GM19438 (cell line): ENCODE measurements at regions not wholly inside any gene's neighbourhood (a gene's known extent, or its start where the extent isn't known, plus 50 kb on each side); places are given as distances from the start of the nearest gene placed in this dataset.

ENCODE experiments used
- ATAC-seq: cut with Tn5 transposase; IDR thresholded peaks from one replicate; pipeline ENCODE4 v1.9.1; 2021; ENCODE audit warnings: low read depth; ENCODE audit not compliant: unreplicated experiment

GRCh38 chr10:119996944-119997343 is 104.4 kb downstream of the SEC23IP start:
- ATAC-seq: no peak

- ATAC-seq: no peak
These were observed 104.9 kb downstream of the SEC23IP start for GRCh38 chr10:119997429-119997828.

GRCh38 chr10:120002785-120003184 is 110.3 kb downstream of the SEC23IP start:
- ATAC-seq: no peak

GRCh38 chr10:120005207-120006201 is 113.0 kb downstream of the SEC23IP start:
- no peak for ATAC-seq

GRCh38 chr10:120007261-120007660 is 114.7 kb downstream of the SEC23IP start:
- no peak for ATAC-seq

GRCh38 chr10:120011359-120012130 is 119.0 kb downstream of the SEC23IP start:
- ATAC-seq: no peak

- ATAC-seq: no peak
These were observed 119.5 kb downstream of the SEC23IP start for GRCh38 chr10:120012131-120012400.

- ATAC-seq: no peak
These were observed 120.0 kb downstream of the SEC23IP start for GRCh38 chr10:120012566-120012965.

GRCh38 chr10:120014031-120014430 is 121.5 kb downstream of the SEC23IP start:
- no peak for ATAC-seq

GRCh38 chr10:120015064-120015463 is 122.5 kb downstream of the SEC23IP start:
- ATAC-seq: no peak

GRCh38 chr10:120016906-120017305 is 124.4 kb downstream of the SEC23IP start:
- ATAC-seq: no peak

GRCh38 chr10:120017733-120018417 is 125.3 kb downstream of the SEC23IP start:
- ATAC-seq: no peak

- no peak for ATAC-seq
These were observed 126.2 kb downstream of the SEC23IP start for GRCh38 chr10:120018695-120019094.

- ATAC-seq: no peak
These were observed 127.0 kb downstream of the SEC23IP start for GRCh38 chr10:120019568-120019967.

- no peak for ATAC-seq
These were observed 129.8 kb downstream of the SEC23IP start for GRCh38 chr10:120022357-120022756.

- no peak for ATAC-seq
These were observed 141.7 kb downstream of the SEC23IP start for GRCh38 chr10:120034236-120034635.

- no peak for ATAC-seq
These were observed 146.5 kb downstream of the SEC23IP start for GRCh38 chr10:120039046-120039445.

GRCh38 chr10:120039826-120040225 is 147.3 kb downstream of the SEC23IP start:
- no peak for ATAC-seq

- ATAC-seq: no peak
These were observed 149.5 kb downstream of the SEC23IP start for GRCh38 chr10:120041807-120042559.

GRCh38 chr10:120042705-120043104 is 150.2 kb downstream of the SEC23IP start:
- ATAC-seq: no peak
